ENCODE measurements at regions not wholly inside any gene's neighbourhood (a gene's known extent, or its start where the extent isn't known, plus 50 kb on each side); places are given as distances from the start of the nearest gene placed in this dataset.
"Not testable (repeated sequence)": the region's sequence is repeated elsewhere in the genome, so short reads cannot be mapped to it uniquely, and the experiment has no call there.

DNA sequence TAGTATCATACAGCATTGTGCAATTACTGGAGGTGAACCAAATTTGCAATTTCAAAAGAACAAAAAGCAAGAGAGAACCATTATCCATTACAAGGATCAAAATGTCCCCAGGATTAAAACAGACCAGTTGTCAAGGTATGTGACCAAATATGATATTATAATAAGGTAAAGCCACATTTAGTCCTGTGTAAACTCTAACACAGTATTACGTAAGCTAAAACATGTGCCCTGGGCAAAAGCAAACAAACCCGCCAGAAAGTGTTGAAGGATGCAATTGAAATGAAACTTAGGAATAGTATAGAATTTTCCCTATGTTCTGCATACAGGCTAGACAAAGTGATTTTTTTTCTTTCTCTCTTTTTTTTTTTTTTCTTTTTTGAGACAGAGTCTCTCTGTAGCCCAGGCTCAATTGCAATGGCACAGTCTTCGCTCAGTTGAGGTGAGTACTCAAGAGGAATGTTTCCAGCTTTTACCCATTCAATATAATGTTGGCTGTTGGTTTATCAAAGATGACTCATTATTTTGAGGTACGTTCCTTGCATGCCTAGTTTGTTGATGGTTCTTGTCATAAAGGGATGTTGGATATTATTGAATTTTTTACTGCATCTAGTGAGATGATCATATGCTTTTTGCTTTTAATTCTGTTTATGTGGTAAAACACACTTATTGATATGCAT lies 137.1 kb upstream of the FOXG1 start:
- no peak overlapping the region for H3K27ac Mint-ChIP-seq

DNA sequence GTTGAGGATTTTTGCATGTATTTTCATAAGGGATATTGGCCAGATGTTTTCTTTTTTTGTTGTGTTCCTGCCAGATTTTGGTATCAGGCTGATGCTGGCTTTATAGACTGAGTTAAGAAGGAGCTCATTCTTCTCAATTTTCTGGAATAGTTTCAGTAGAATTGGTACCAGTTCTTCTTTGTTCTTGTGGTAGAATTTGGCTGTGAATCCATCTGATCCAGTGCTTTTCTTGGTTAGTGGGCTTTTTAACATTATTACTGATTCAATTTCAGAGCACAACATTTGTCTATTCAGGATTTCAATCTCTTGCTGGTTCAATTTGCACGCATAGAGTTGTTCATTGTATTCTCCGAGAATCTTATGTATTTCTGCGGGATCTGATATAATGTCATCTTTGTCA lies 136.5 kb upstream of the FOXG1 start:
- DNase-seq (ENCODE audit: low spot score), result no peak
- no peak overlapping the region for H3K4me3 Mint-ChIP-seq
- H3K36me3 Mint-ChIP-seq (ENCODE audit: low read depth), result no peaks in the 10 kb centered on the region
- H3K27me3 Mint-ChIP-seq (ENCODE audit: low read depth), result no peaks in the 10 kb centered on the region
- H3K4me1 Mint-ChIP-seq (ENCODE audit: low read depth), result no peaks in the 10 kb centered on the region
- peaks cover 35% of the 10 kb centered on the region for H3K9me3 Mint-ChIP-seq
- no peak overlapping the region for H3K27ac Mint-ChIP-seq

More for the DNA sequence above, 137.1 kb upstream of the FOXG1 start:
- H3K9me3 Mint-ChIP-seq, result peaks cover 35% of the 10 kb centered on the region
- H3K4me3 Mint-ChIP-seq, result no peak overlapping the region
- no peaks in the 10 kb centered on the region for H3K27me3 Mint-ChIP-seq (ENCODE audit: low read depth)
- H3K36me3 Mint-ChIP-seq (ENCODE audit: low read depth), result no peaks in the 10 kb centered on the region
- no peaks in the 10 kb centered on the region for H3K4me1 Mint-ChIP-seq (ENCODE audit: low read depth)
- no peak for DNase-seq (ENCODE audit: low spot score)

- DNase-seq (ENCODE audit: low spot score), result no peak
- Mint-ChIP-seq H3K4me1 (ENCODE audit: low read depth) (no peaks in the 10 kb centered on the region), H3K4me3 (no peak overlapping the region), H3K9me3 (peaks cover 20% of the 10 kb centered on the region), H3K27ac (no peak overlapping the region), H3K36me3 (ENCODE audit: low read depth) (no peaks in the 10 kb centered on the region), H3K27me3 (ENCODE audit: low read depth) (no peaks in the 10 kb centered on the region)
Observed at GRCh38 chr14:28635387-28635786, 131.2 kb upstream of the FOXG1 start.

GRCh38 chr14:28635816-28636215 lies 130.8 kb upstream of the FOXG1 start:
- not testable (repeated sequence) for H3K4me1 Mint-ChIP-seq (ENCODE audit: low read depth); H3K27me3 Mint-ChIP-seq (ENCODE audit: low read depth); H3K4me3 Mint-ChIP-seq; H3K27ac Mint-ChIP-seq; DNase-seq (ENCODE audit: low spot score); H3K36me3 Mint-ChIP-seq (ENCODE audit: low read depth)
- H3K9me3 Mint-ChIP-seq, result peaks cover 17% of the 10 kb centered on the region

- DNase-seq (ENCODE audit: low spot score); H3K36me3 Mint-ChIP-seq (ENCODE audit: low read depth); H3K4me3 Mint-ChIP-seq; H3K27ac Mint-ChIP-seq; H3K4me1 Mint-ChIP-seq (ENCODE audit: low read depth); H3K27me3 Mint-ChIP-seq (ENCODE audit: low read depth): not testable (repeated sequence)
- H3K9me3 Mint-ChIP-seq, result peaks cover 19% of the 10 kb centered on the region
Observed at GRCh38 chr14:28641189-28641588, 125.4 kb upstream of the FOXG1 start.

GRCh38 chr14:28651148-28651547 lies 115.4 kb upstream of the FOXG1 start:
- Mint-ChIP-seq H3K9me3 (peaks cover 49% of the 10 kb centered on the region), H3K4me3 (no peak overlapping the region), H3K4me1 (ENCODE audit: low read depth) (no peaks in the 10 kb centered on the region), H3K27ac (no peak overlapping the region), H3K36me3 (ENCODE audit: low read depth) (no peaks in the 10 kb centered on the region), H3K27me3 (ENCODE audit: low read depth) (no peaks in the 10 kb centered on the region)
- DNase-seq (ENCODE audit: low spot score), result no peak

GRCh38 chr14:28652782-28653181 lies 113.8 kb upstream of the FOXG1 start:
- H3K4me3 Mint-ChIP-seq, result no peak overlapping the region
- H3K4me1 Mint-ChIP-seq (ENCODE audit: low read depth), result no peaks in the 10 kb centered on the region
- no peak overlapping the region for H3K27ac Mint-ChIP-seq
- H3K36me3 Mint-ChIP-seq (ENCODE audit: low read depth), result no peaks in the 10 kb centered on the region
- peaks cover 38% of the 10 kb centered on the region for H3K9me3 Mint-ChIP-seq
- no peak for DNase-seq (ENCODE audit: low spot score)
- H3K27me3 Mint-ChIP-seq (ENCODE audit: low read depth), result no peaks in the 10 kb centered on the region

DNA sequence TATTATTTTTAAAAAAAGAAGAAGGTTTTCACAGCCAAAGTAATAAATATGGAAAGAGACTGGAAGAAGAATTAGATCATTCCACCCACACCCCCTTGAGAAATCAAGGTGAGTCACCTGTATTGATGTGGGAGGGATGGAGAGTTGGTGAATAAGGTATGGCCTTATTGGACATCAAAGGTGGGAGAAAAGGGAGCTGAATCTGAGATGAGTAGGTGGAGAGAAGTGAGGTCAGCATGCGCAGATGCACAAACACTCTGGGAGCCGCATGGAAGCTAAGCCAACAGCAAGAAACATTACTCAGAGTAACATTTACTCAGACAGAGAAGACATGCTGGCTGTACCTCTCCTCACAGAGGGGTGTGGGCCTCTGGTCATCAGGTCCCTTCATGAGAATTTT lies 113.1 kb upstream of the FOXG1 start:
- peaks cover 38% of the 10 kb centered on the region for H3K9me3 Mint-ChIP-seq
- no peaks in the 10 kb centered on the region for H3K27me3 Mint-ChIP-seq (ENCODE audit: low read depth)
- DNase-seq (ENCODE audit: low spot score), result no peak
- H3K36me3 Mint-ChIP-seq (ENCODE audit: low read depth), result no peaks in the 10 kb centered on the region
- H3K4me1 Mint-ChIP-seq (ENCODE audit: low read depth), result no peaks in the 10 kb centered on the region
- no peak overlapping the region for H3K4me3 Mint-ChIP-seq
- no peak overlapping the region for H3K27ac Mint-ChIP-seq

DNA sequence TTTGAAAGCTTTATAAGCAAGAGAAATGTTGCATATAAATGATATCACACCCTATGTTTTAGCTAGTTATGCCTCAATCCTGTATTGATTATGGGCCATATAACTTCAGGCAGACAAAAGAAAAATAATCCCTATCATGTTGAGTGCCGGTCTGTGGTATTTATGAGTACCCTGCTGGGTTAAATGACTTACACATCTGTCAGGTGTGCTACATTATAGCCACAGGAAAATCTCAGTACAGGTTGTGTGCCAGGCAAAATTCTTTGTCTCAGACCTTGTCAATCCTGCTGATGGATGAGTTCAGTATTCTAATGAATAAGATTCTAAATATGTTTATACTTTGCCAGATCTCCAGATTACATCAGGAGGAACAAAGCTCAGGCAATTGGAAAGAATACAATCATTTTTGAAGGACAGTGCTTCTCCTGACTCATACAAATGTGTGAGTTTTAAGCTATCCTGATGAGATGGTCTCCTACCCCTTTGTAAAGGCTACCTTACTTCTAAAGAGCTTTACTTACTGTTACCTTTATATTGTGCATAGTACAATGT lies 109.8 kb upstream of the FOXG1 start:
- H3K27me3 Mint-ChIP-seq (ENCODE audit: low read depth), result no peaks in the 10 kb centered on the region
- DNase-seq (ENCODE audit: low spot score), result no peak
- no peaks in the 10 kb centered on the region for H3K4me1 Mint-ChIP-seq (ENCODE audit: low read depth)
- peaks cover 41% of the 10 kb centered on the region for H3K9me3 Mint-ChIP-seq
- no peak overlapping the region for H3K27ac Mint-ChIP-seq
- H3K36me3 Mint-ChIP-seq (ENCODE audit: low read depth), result no peaks in the 10 kb centered on the region
- H3K4me3 Mint-ChIP-seq, result no peak overlapping the region

DNA sequence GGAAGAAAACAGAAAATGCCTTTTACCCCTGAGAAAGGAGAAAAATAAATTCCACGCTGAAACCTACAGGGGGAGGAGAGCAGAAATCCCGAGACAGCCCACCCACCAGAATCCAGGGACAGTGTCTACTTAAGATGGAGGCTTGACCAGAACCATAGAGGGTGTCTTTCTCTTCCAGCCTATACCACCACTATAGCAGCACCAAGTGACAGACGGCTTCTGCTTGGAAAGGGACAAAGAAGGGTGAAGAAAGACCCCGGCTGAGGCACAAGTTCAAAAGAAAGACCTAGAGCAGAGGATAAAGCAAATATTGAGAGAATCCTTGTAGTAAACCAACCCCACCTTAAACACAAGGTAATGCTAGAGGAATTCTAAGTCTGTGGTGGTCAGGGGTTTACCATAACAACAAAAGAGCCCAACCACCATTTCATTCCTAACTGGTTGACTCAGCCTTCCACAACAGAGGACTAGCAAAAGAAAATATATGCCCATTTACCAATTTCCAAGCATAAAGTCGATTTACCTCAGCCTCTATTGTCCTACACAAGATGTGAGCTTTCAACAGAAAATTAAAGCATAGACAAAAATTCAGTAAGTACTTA lies 105.3 kb upstream of the FOXG1 start:
- Mint-ChIP-seq H3K9me3 (peaks cover 21% of the 10 kb centered on the region), H3K27me3 (ENCODE audit: low read depth) (no peaks in the 10 kb centered on the region), H3K36me3 (ENCODE audit: low read depth) (no peaks in the 10 kb centered on the region), H3K4me3 (no peak overlapping the region), H3K27ac (no peak overlapping the region), H3K4me1 (ENCODE audit: low read depth) (no peaks in the 10 kb centered on the region)
- no peak for DNase-seq (ENCODE audit: low spot score)

DNA sequence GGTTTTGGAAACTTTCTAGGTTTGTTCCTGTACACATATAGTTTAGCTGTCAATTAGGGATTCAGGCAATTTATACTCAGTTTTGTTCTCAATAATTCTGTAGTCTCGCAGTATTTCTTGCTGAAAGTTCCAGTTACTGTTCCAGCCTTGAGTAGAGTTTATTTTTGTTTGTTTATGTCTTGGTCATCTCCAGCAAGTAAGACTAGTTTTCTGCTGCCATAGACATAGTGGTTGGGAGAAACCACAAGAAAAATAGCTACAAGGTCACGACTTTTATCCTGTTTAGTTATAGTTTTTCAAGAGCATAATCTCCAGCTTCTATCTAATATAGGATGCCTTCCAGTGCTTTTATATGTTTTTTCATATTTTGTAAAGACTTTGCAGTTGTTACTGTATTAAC lies 99.6 kb upstream of the FOXG1 start:
- Mint-ChIP-seq H3K4me3 (no peak overlapping the region), H3K4me1 (ENCODE audit: low read depth) (no peaks in the 10 kb centered on the region), H3K36me3 (ENCODE audit: low read depth) (no peaks in the 10 kb centered on the region), H3K9me3 (peaks cover 14% of the 10 kb centered on the region), H3K27me3 (ENCODE audit: low read depth) (no peaks in the 10 kb centered on the region), H3K27ac (no peak overlapping the region)
- DNase-seq (ENCODE audit: low spot score), result no peak

- Mint-ChIP-seq H3K27me3 (ENCODE audit: low read depth) (no peaks in the 10 kb centered on the region), H3K4me1 (ENCODE audit: low read depth) (no peaks in the 10 kb centered on the region)
- DNase-seq (ENCODE audit: low spot score), result no peak
Observed at GRCh38 chr14:28671425-28671824, 95.2 kb upstream of the FOXG1 start.

DNA sequence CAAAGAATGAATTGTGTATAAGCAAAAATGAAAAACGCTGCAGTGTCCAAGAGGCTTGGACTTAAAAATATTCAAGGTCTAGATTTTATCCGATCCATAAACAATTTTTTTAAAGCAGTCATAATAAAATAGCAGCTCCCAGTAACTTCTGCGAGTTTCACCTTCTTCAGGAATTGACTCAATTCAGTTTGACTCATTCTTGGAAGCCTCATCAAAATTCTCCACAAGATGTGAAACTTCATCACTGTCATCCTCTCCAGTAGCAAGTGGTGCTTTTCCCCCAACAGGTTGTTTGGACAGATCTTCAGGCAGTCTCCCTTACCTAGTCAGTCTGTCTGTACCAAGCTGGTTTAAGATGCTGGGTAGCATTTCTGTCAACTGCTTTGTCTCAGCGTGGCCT lies 93.5 kb upstream of the FOXG1 start:
- Mint-ChIP-seq H3K4me3 (no peak overlapping the region), H3K4me1 (ENCODE audit: low read depth) (no peaks in the 10 kb centered on the region), H3K9me3 (peaks cover 36% of the 10 kb centered on the region), H3K27me3 (ENCODE audit: low read depth) (no peaks in the 10 kb centered on the region), H3K27ac (no peak overlapping the region), H3K36me3 (ENCODE audit: low read depth) (no peaks in the 10 kb centered on the region)
- no peak for DNase-seq (ENCODE audit: low spot score)

More at GRCh38 chr14:28671425-28671824, 95.2 kb upstream of the FOXG1 start:
- Mint-ChIP-seq H3K4me3 (no peak overlapping the region), H3K9me3 (peaks cover 39% of the 10 kb centered on the region), H3K27ac (no peak overlapping the region), H3K36me3 (ENCODE audit: low read depth) (no peaks in the 10 kb centered on the region)

- H3K4me1 Mint-ChIP-seq (ENCODE audit: low read depth), result no peaks in the 10 kb centered on the region
- no peak overlapping the region for H3K4me3 Mint-ChIP-seq
- H3K9me3 Mint-ChIP-seq, result peaks cover 36% of the 10 kb centered on the region
- DNase-seq (ENCODE audit: low spot score), result no peak
- H3K27ac Mint-ChIP-seq, result no peak overlapping the region
- H3K27me3 Mint-ChIP-seq (ENCODE audit: low read depth), result no peaks in the 10 kb centered on the region
- no peaks in the 10 kb centered on the region for H3K36me3 Mint-ChIP-seq (ENCODE audit: low read depth)
Observed at GRCh38 chr14:28676479-28676878, 90.1 kb upstream of the FOXG1 start.

DNA sequence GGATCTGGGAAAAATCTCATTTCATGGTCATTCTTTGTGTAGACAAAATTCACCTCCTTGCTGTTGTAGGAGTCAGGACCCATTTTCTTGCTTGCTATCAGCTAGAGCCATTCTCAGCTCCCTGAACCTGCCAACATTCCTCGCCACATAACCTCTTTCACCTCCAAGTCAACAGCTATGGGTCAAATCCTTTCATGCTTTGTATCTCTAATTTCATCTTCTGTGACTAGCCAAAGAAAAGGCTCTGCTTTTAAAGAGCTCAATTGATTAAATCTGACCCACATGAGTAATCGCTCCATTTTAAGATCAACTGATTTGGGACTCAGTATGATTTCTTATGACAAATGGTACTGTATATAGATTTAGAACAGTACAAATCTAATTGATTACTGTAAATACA lies 89.2 kb upstream of the FOXG1 start:
- H3K27me3 Mint-ChIP-seq (ENCODE audit: low read depth), result no peaks in the 10 kb centered on the region
- no peak overlapping the region for H3K4me3 Mint-ChIP-seq

More for the DNA sequence above, 89.2 kb upstream of the FOXG1 start:
- Mint-ChIP-seq H3K4me1 (ENCODE audit: low read depth) (no peaks in the 10 kb centered on the region), H3K36me3 (ENCODE audit: low read depth) (no peaks in the 10 kb centered on the region), H3K9me3 (peaks cover 36% of the 10 kb centered on the region), H3K27ac (no peak overlapping the region)
- DNase-seq (ENCODE audit: low spot score), result no peak
